GM18505 (cell line): ENCODE measurements at regions not wholly inside any gene's neighbourhood (a gene's known extent, or its start where the extent isn't known, plus 50 kb on each side); places are given as distances from the start of the nearest gene placed in this dataset.
"Not testable (repeated sequence)": the region's sequence is repeated elsewhere in the genome, so short reads cannot be mapped to it uniquely, and the experiment has no call there.

Experiments
- ATAC-seq: cut with Tn5 transposase; IDR thresholded peaks from one replicate; pipeline ENCODE4 v1.9.1; 2021; ENCODE audit not compliant: unreplicated experiment
- POLR2A ChIP-seq: IDR thresholded peaks from 4 replicates; pipeline ENCODE4 v1.6.1; 2011; ENCODE audit warnings: borderline replicate concordance; ENCODE audit not compliant: insufficient read depth, insufficient read length; ENCODE audit errors: extremely low read depth

GRCh38 chr5:114719268-114719667, 357.4 kb downstream of the KCNN2 start:
- no peak for ATAC-seq
- no peak for TF ChIP-seq POLR2A

- TF ChIP-seq POLR2A, result no peak
- ATAC-seq, result no peak
Observed at GRCh38 chr5:114716955-114717354, 355.1 kb downstream of the KCNN2 start.

- not testable (repeated sequence) for ATAC-seq
Observed at GRCh38 chr5:114704225-114704893, 342.5 kb downstream of the KCNN2 start.

- no peak for ATAC-seq
Observed at GRCh38 chr5:114702731-114703130, 340.9 kb downstream of the KCNN2 start.

GRCh38 chr5:114702136-114702535, 340.3 kb downstream of the KCNN2 start:
- no peak for TF ChIP-seq POLR2A
- no peak for ATAC-seq

More at GRCh38 chr5:114702731-114703130, 340.9 kb downstream of the KCNN2 start:
- TF ChIP-seq POLR2A, result no peak

- no peak for ATAC-seq
- no peak for TF ChIP-seq POLR2A
Observed at GRCh38 chr5:114700823-114701222, 339.0 kb downstream of the KCNN2 start.

GRCh38 chr5:114695292-114695904, 333.5 kb downstream of the KCNN2 start:
- no peak for TF ChIP-seq POLR2A
- ATAC-seq, result no peak

- ATAC-seq, result no peak
- no peak for TF ChIP-seq POLR2A
Observed at GRCh38 chr5:114686356-114686755, 324.5 kb downstream of the KCNN2 start.

GRCh38 chr5:114678778-114679177, 316.9 kb downstream of the KCNN2 start:
- no peak for ATAC-seq
- no peak for TF ChIP-seq POLR2A

GRCh38 chr5:114665551-114665950, 303.7 kb downstream of the KCNN2 start:
- TF ChIP-seq POLR2A, result no peak
- ATAC-seq, result no peak

- ATAC-seq, result no peak
- no peak for TF ChIP-seq POLR2A
Observed at GRCh38 chr5:114660791-114661190, 298.9 kb downstream of the KCNN2 start.

- no peak for ATAC-seq
- no peak for TF ChIP-seq POLR2A
Observed at GRCh38 chr5:114658194-114658593, 296.3 kb downstream of the KCNN2 start.

GRCh38 chr5:114657342-114658130, 295.7 kb downstream of the KCNN2 start:
- no peak for ATAC-seq

GRCh38 chr5:114649878-114650277, 288.0 kb downstream of the KCNN2 start:
- no peak for TF ChIP-seq POLR2A
- no peak for ATAC-seq

More at GRCh38 chr5:114657342-114658130, 295.7 kb downstream of the KCNN2 start:
- TF ChIP-seq POLR2A, result no peak
